SU-DHL-6 (cell line): ENCODE measurements at regions not wholly inside any gene's neighbourhood (a gene's known extent, or its start where the extent isn't known, plus 50 kb on each side); places are given as distances from the start of the nearest gene placed in this dataset.

Experiments
- H2AFZ ChIP-seq: fragments of 200-600 bp; sonication (generic); 2 replicates; pipeline ENCODE4 v1.6.1; 2014; ENCODE audit warnings: low read depth, mild to moderate bottlenecking, moderate library complexity, mixed read lengths, antibody characterized with exemption, low read length; ENCODE audit not compliant: severe bottlenecking
- H3F3A ChIP-seq: fragments of 200-600 bp; shearing (Covaris generic); 2 replicates; pipeline ENCODE4 v1.6.0; 2016; ENCODE audit warnings: antibody characterized with exemption, mild to moderate bottlenecking; ENCODE audit not compliant: insufficient read depth
- H3K27ac ChIP-seq: fragments of 200-600 bp; sonication (generic); 2 replicates; pipeline ENCODE4 v1.5.1; 2016; ENCODE audit warnings: low read depth, mild to moderate bottlenecking, low read length, moderate library complexity, mixed read lengths
- H3K27me3 ChIP-seq: fragments of 200-600 bp; sonication (generic), shearing (Covaris generic); 2 replicates; pipeline ENCODE4 v1.6.0; 2014; ENCODE audit warnings: mild to moderate bottlenecking, low read length
- H3K36me3 ChIP-seq: fragments of 200-600 bp; sonication (generic); 2 replicates; pipeline ENCODE4 v1.6.1; 2014; ENCODE audit warnings: mild to moderate bottlenecking, low read length, mixed read lengths
- H3K4me2 ChIP-seq: fragments of 300-600, 200-600 bp; shearing (Covaris generic), sonication (generic); 2 replicates; pipeline ENCODE4 v1.6.0; 2014; ENCODE audit warnings: low read length, low read depth, mild to moderate bottlenecking; ENCODE audit not compliant: poor library complexity, severe bottlenecking
- H3K4me3 ChIP-seq: fragments of 200-600 bp; sonication (generic); 2 replicates; pipeline ENCODE4 v1.5.1; 2014; ENCODE audit warnings: antibody characterized with exemption, low read length, mild to moderate bottlenecking, mixed read lengths; ENCODE audit not compliant: insufficient read depth, poor library complexity, severe bottlenecking
- H3K79me2 ChIP-seq: fragments of 200-600 bp; sonication (generic); 2 replicates; pipeline ENCODE4 v1.6.1; 2014; ENCODE audit warnings: mild to moderate bottlenecking, low read length, moderate library complexity; ENCODE audit not compliant: insufficient read depth
- H3K9ac ChIP-seq: fragments of 200-600 bp; sonication (generic); 2 replicates; pipeline ENCODE4 v1.7.0; 2014; ENCODE audit warnings: mild to moderate bottlenecking, low read length
- H3K9me2 ChIP-seq: fragments of 200-600 bp; sonication (generic); replicated peaks from 2 replicates; pipeline ENCODE4 v1.6.1; 2014; ENCODE audit warnings: low read length; ENCODE audit not compliant: insufficient read depth
- H3K9me3 ChIP-seq: fragments of 200-600 bp; sonication (generic); 2 replicates; pipeline ENCODE4 v1.6.1; 2014; ENCODE audit warnings: low read length, mixed read lengths; ENCODE audit not compliant: insufficient read depth
- H4K20me1 ChIP-seq: fragments of 200-600 bp; sonication (generic); 2 replicates; pipeline ENCODE4 v1.6.1; 2014; ENCODE audit warnings: low read depth, mild to moderate bottlenecking, antibody characterized with exemption, low read length, moderate library complexity, mixed read lengths
- EZH2phosphoT487 ChIP-seq: fragments of 200-600 bp; sonication (generic), shearing (Covaris generic); conservative IDR thresholded peaks from 2 replicates; pipeline ENCODE4 v1.6.1; 2018; ENCODE audit warnings: mild to moderate bottlenecking, antibody characterized with exemption, low read length, moderate library complexity, mixed read lengths
- TF ChIP-seq, protein P1 (sequence below): fragments of 200-600 bp; sonication (generic); IDR thresholded peaks from one replicate; pipeline ENCODE4 v1.5.1; 2017; ENCODE audit warnings: antibody characterized with exemption, mild to moderate bottlenecking, low read length, moderate library complexity; ENCODE audit not compliant: insufficient read depth, poor library complexity, severe bottlenecking

DNA sequence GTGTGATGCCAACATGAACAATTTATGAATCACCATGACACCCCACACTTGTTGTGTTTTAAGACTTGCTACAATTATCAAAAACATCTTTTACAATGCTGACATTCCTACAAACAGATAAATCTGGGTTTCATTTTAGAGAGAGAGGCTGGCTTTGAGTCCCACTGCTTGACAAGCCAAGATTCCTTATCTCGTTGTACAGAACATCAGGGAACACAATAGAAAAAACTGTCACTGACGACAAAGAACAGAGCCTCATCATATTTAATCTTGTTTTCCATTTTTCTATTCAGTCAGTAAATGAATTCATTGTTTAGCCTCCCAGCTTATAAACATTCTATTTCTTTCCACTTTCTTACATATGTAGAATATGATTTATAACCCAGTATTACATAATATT lies 461.6 kb upstream of the VSTM2A start:
- no peak overlapping the region for H2AFZ ChIP-seq
- H3K36me3 ChIP-seq: no peaks in the 10 kb centered on the region
- H3F3A ChIP-seq: no peaks in the 10 kb centered on the region
- no peak overlapping the region for H3K4me2 ChIP-seq
- TF ChIP-seq, protein P1, sequence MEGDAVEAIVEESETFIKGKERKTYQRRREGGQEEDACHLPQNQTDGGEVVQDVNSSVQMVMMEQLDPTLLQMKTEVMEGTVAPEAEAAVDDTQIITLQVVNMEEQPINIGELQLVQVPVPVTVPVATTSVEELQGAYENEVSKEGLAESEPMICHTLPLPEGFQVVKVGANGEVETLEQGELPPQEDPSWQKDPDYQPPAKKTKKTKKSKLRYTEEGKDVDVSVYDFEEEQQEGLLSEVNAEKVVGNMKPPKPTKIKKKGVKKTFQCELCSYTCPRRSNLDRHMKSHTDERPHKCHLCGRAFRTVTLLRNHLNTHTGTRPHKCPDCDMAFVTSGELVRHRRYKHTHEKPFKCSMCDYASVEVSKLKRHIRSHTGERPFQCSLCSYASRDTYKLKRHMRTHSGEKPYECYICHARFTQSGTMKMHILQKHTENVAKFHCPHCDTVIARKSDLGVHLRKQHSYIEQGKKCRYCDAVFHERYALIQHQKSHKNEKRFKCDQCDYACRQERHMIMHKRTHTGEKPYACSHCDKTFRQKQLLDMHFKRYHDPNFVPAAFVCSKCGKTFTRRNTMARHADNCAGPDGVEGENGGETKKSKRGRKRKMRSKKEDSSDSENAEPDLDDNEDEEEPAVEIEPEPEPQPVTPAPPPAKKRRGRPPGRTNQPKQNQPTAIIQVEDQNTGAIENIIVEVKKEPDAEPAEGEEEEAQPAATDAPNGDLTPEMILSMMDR: no peak
- H3K9ac ChIP-seq: no peak overlapping the region
- no peaks in the 10 kb centered on the region for H3K27me3 ChIP-seq
- H4K20me1 ChIP-seq: no peaks in the 10 kb centered on the region
- no peaks in the 10 kb centered on the region for H3K79me2 ChIP-seq
- H3K9me3 ChIP-seq: 0 out of 2 replicates have a peak, but pooled peaks cover 3% of the 10 kb centered on the region
- H3K4me3 ChIP-seq: no peak overlapping the region
- H3K27ac ChIP-seq: no peak overlapping the region
- H3K9me2 ChIP-seq: no peaks in the 10 kb centered on the region

DNA sequence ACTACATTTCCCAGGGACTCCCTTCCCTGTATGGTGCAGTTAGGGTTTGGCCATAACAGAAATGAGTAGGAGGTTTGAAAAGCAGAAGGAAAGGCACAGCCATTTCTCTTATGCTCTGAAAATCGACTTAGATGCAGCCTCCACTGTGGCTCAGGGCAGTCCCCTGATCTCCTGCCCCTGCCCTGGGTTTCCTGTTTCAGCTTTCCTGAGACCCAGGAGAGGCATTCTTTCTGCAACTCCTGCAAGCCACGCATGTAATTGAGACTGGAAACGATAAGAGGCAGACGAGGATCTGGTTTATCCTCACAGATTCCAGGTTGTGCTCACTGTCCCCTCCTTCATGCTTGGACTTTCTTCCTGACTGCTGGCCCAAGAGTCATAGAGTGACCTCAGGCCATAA lies 461.2 kb upstream of the VSTM2A start:
- no peaks in the 10 kb centered on the region for H3K9me2 ChIP-seq
- H3K9ac ChIP-seq: no peak overlapping the region
- H3K4me3 ChIP-seq: no peak overlapping the region
- no peak for TF ChIP-seq EZH2phosphoT487
- H3K79me2 ChIP-seq: no peaks in the 10 kb centered on the region
- H3K27me3 ChIP-seq: no peaks in the 10 kb centered on the region
- H4K20me1 ChIP-seq: no peaks in the 10 kb centered on the region
- 0 out of 2 replicates have a peak, but pooled peaks cover 3% of the 10 kb centered on the region for H3K9me3 ChIP-seq
- no peaks in the 10 kb centered on the region for H3K36me3 ChIP-seq
- no peak overlapping the region for H2AFZ ChIP-seq
- H3K27ac ChIP-seq: no peak overlapping the region
- no peak overlapping the region for H3K4me2 ChIP-seq
- H3F3A ChIP-seq: no peaks in the 10 kb centered on the region

DNA sequence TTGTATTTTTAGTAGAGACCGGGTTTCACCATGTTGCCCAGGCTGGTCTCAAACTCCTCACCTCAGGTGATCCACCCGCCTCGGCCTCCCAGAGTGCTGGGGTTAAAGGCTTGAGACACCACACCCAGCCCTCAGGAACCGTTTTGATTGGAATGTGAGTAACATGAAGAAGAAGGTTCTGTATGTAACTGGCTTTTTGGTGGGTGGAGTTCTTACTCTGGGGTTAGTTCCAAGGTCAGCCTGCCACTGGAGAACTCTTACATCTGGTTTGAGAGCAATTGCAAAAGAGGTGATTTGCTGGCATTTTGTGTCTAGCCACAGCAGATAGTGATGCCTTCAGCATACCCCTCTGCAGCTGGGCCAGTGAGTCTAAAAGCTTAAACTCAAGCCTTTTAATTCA lies 457.8 kb upstream of the VSTM2A start:
- H3K9ac ChIP-seq: no peak overlapping the region
- no peaks in the 10 kb centered on the region for H3F3A ChIP-seq
- H3K9me3 ChIP-seq: 0 out of 2 replicates have a peak, but pooled peaks cover 3% of the 10 kb centered on the region
- H3K9me2 ChIP-seq: no peaks in the 10 kb centered on the region
- H3K36me3 ChIP-seq: no peaks in the 10 kb centered on the region
- H3K79me2 ChIP-seq: no peaks in the 10 kb centered on the region
- H4K20me1 ChIP-seq: no peaks in the 10 kb centered on the region
- no peak for TF ChIP-seq EZH2phosphoT487
- TF ChIP-seq, protein P1: no peak
- H2AFZ ChIP-seq: no peak overlapping the region
- no peak overlapping the region for H3K4me3 ChIP-seq
- no peaks in the 10 kb centered on the region for H3K27me3 ChIP-seq
- H3K27ac ChIP-seq: no peak overlapping the region
- no peak overlapping the region for H3K4me2 ChIP-seq

GRCh38 chr7:54090652-54091213 lies 451.4 kb upstream of the VSTM2A start:
- Histone ChIP-seq H3K9me3 (no peaks in the 10 kb centered on the region), H3K4me2 (no peak overlapping the region), H3K36me3 (no peaks in the 10 kb centered on the region), H3F3A (no peaks in the 10 kb centered on the region), H2AFZ (no peak overlapping the region), H3K27me3 (no peaks in the 10 kb centered on the region), H4K20me1 (no peaks in the 10 kb centered on the region), H3K9ac (no peak overlapping the region), H3K27ac (no peak overlapping the region), H3K79me2 (no peaks in the 10 kb centered on the region), H3K9me2 (no peaks in the 10 kb centered on the region), H3K4me3 (no peak overlapping the region)
- TF ChIP-seq, protein P1: no peak
- no peak for TF ChIP-seq EZH2phosphoT487
